Trophoblast cell (in vitro differentiated cells and primary cell): ENCODE measurements at regions not wholly inside any gene's neighbourhood (a gene's known extent, or its start where the extent isn't known, plus 50 kb on each side); places are given as distances from the start of the nearest gene placed in this dataset.

Source experiments
- DNase-seq, 2 donors: peaks; one replicate each; pipeline ENCODE4 v3.0.0-alpha.2; 2016
- H2AFZ ChIP-seq: 2 replicates; pipeline ENCODE4 v1.6.1; 2013; ENCODE audit warnings: low read length, moderate library complexity, mild to moderate bottlenecking; ENCODE audit not compliant: insufficient read depth, poor library complexity
- H2AK5ac ChIP-seq: 2 replicates; pipeline ENCODE4 v1.6.1; 2013; ENCODE audit warnings: mild to moderate bottlenecking, low read length
- H2BK120ac ChIP-seq: 2 replicates; pipeline ENCODE4 v1.6.1; 2013; ENCODE audit warnings: low read length, mild to moderate bottlenecking, moderate library complexity; ENCODE audit not compliant: insufficient read depth, poor library complexity
- H2BK12ac ChIP-seq: 2 replicates; pipeline ENCODE4 v1.6.1; 2013; ENCODE audit warnings: mild to moderate bottlenecking, low read length, moderate library complexity
- H2BK5ac ChIP-seq: 2 replicates; pipeline ENCODE4 v1.6.1; 2013; ENCODE audit warnings: low read length, low read depth, moderate library complexity, mild to moderate bottlenecking; ENCODE audit not compliant: poor library complexity
- H3K14ac ChIP-seq: 2 replicates; pipeline ENCODE4 v1.6.1; 2013; ENCODE audit warnings: mild to moderate bottlenecking, low read length
- H3K18ac ChIP-seq: 2 replicates; pipeline ENCODE4 v1.6.1; 2013; ENCODE audit warnings: mild to moderate bottlenecking, low read length
- H3K23ac ChIP-seq: 2 replicates; pipeline ENCODE4 v1.6.1; 2013; ENCODE audit warnings: low read length
- H3K27ac ChIP-seq: 2 replicates; pipeline ENCODE4 v1.5.1; 2013; ENCODE audit warnings: low read depth, mild to moderate bottlenecking, inconsistent platforms, low read length, moderate library complexity
- H3K27me3 ChIP-seq: 2 replicates; pipeline ENCODE4 v1.6.1; 2013; ENCODE audit warnings: inconsistent platforms, mild to moderate bottlenecking, low read length, moderate library complexity; ENCODE audit not compliant: insufficient read depth
- H3K36me3 ChIP-seq, 2 experiments: 1 replicate in 1 of 2; 2 replicates in 1 of 2; pipeline ENCODE4 v1.6.1; 2013; ENCODE audit warnings: low read length in 2 of 2, mild to moderate bottlenecking in 2 of 2, moderate library complexity in 1 of 2; ENCODE audit not compliant: insufficient read depth in 2 of 2, control insufficient read depth in 1 of 2
- H3K4ac ChIP-seq: 2 replicates; pipeline ENCODE4 v1.6.1; 2013; ENCODE audit warnings: low read depth, mild to moderate bottlenecking, low read length, moderate library complexity
- H3K4me1 ChIP-seq, 2 experiments: 1 replicate in 1 of 2; 2 replicates in 1 of 2; pipeline ENCODE4 v1.6.1; 2013; ENCODE audit warnings: low read length in 2 of 2, mild to moderate bottlenecking in 2 of 2, moderate library complexity in 1 of 2; ENCODE audit not compliant: insufficient read depth in 2 of 2, control insufficient read depth in 1 of 2
- H3K4me2 ChIP-seq: 2 replicates; pipeline ENCODE4 v1.6.1; 2013; ENCODE audit warnings: inconsistent platforms, mild to moderate bottlenecking, low read length, moderate library complexity
- H3K4me3 ChIP-seq: 2 replicates; pipeline ENCODE4 v1.5.1; 2013; ENCODE audit warnings: mild to moderate bottlenecking, low read depth, low read length, inconsistent platforms
- H3K79me1 ChIP-seq: one replicate; pipeline ENCODE4 v1.6.1; 2013; ENCODE audit warnings: low read length
- H3K79me2 ChIP-seq: 2 replicates; pipeline ENCODE4 v1.6.1; 2013; ENCODE audit warnings: low read length, mild to moderate bottlenecking; ENCODE audit not compliant: control insufficient read depth, insufficient read depth, poor library complexity
- H3K9ac ChIP-seq: 2 replicates; pipeline ENCODE4 v1.6.1; 2013; ENCODE audit warnings: mild to moderate bottlenecking, low read length
- H3K9me3 ChIP-seq: 2 replicates; pipeline ENCODE4 v1.6.1; 2013; ENCODE audit warnings: low read depth, mild to moderate bottlenecking, control low read depth, inconsistent platforms, low read length; ENCODE audit not compliant: insufficient read depth
- H4K12ac ChIP-seq: 2 replicates; pipeline ENCODE4 v1.6.1; 2013; ENCODE audit warnings: low read depth, mild to moderate bottlenecking, low read length, moderate library complexity
- H4K8ac ChIP-seq: 2 replicates; pipeline ENCODE4 v1.6.1; 2013; ENCODE audit warnings: low read depth, mild to moderate bottlenecking, low read length, moderate library complexity
- H4K91ac ChIP-seq: one replicate; pipeline ENCODE4 v1.6.1; 2013; ENCODE audit warnings: low read depth, mild to moderate bottlenecking, low read length, moderate library complexity
- WGBS: extraction: QIAGEN DNeasy Blood & Tissue Kit; methylation state at CpG from one replicate; pipeline ENCODE4 v1.1.7; 2013; ENCODE audit warnings: missing lambda C conversion rate; ENCODE audit not compliant: insufficient read length, insufficient coverage; ENCODE audit errors: extremely low coverage; 5-methylcytosine and 5-hydroxymethylcytosine counted together

DNA sequence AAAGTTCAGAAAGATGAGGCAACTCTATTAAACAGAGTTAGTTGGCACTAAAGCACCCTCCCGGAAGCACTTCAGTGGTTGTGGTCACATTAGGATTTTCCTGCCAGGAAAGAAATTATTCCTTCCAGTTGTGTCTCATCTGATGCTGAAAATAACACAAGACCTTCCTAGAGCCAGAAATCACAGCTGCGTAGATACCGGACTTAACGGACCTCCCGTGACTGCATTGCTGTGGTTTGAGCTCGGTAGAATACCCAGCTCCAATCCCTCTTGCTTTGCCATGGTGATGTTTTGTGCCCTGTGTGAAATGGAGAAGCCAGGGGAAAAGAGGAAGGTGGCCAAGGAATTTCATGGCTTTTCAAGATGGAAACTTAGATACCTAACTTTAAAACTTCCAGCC lies 215.0 kb upstream of the IGF1R start:
- Histone ChIP-seq H3K79me2 (no peaks in the 10 kb centered on the region), H4K8ac (no peak overlapping the region), H2BK12ac (no peak overlapping the region), H3K9ac (no peak overlapping the region), H2AK5ac (no peak overlapping the region), H3K4ac (no peak overlapping the region), H2BK120ac (no peak overlapping the region), H3K14ac (no peak overlapping the region), H4K91ac (no peak overlapping the region), H3K27me3 (no peaks in the 10 kb centered on the region), H2AFZ (no peak overlapping the region), H3K4me3 (no peak overlapping the region), H3K27ac (no peak overlapping the region), H3K4me1 (no peaks in the 10 kb centered on the region), H3K36me3 (no peaks in the 10 kb centered on the region), H3K79me1 (no peaks in the 10 kb centered on the region), H3K23ac (no peak overlapping the region), H3K4me2 (no peak overlapping the region), H2BK5ac (no peak overlapping the region), H3K18ac (no peak overlapping the region), H3K9me3 (peaks cover 5% of the 10 kb centered on the region), H4K12ac (no peak overlapping the region)
- no peak for DNase-seq
- no CpG with 5 or more reads among the region's 6 CpGs for WGBS

DNA sequence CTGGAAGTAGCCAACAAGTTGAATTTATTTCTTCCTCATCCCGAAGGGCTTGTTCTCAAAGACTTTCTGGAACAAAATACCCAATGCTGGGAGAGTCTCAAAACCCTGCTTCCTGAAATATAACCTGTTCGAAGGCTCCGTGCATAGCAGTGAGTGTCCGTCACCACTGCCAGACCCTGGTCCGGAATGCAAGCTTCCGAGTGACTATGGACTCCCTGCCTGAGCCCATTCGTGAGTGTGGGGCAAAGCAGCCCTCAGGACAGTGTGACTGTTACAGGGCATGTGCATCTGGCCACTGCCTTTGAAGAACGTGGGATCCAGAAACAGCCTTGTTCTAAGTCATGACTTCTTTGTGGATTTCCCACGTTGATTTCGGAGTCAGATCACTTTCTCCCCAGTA lies 214.5 kb upstream of the IGF1R start:
- peaks cover 5% of the 10 kb centered on the region for H3K9me3 ChIP-seq
- H2BK120ac ChIP-seq, result no peak overlapping the region

DNA sequence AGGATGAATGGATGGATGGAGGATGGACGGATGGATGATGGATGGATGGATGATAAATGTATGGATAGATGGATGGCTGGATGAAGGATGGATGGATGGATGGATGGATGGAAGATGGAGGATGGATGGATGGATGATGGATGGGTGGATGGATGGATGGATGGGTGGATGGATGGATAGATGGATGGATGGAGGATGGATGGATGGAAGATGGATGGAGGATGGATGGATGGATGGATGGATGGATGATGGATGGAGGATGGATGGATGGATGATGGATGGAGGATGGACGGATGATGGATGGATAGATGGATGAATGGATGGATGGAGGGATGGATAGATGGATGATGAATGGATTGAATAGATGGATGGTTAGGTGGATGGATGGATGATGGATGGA lies 210.6 kb upstream of the IGF1R start:
- H3K79me2 ChIP-seq, result no peaks in the 10 kb centered on the region
- H4K12ac ChIP-seq, result no peak overlapping the region
- H3K14ac ChIP-seq, result no peak overlapping the region
- no peak overlapping the region for H2AFZ ChIP-seq
- no peak overlapping the region for H3K4me3 ChIP-seq
- H3K9ac ChIP-seq, result no peak overlapping the region
- no peak overlapping the region for H3K4me2 ChIP-seq
- DNase-seq, result no peak
- no peak overlapping the region for H3K18ac ChIP-seq
- H3K9me3 ChIP-seq, result peaks cover 2% of the 10 kb centered on the region
- H3K4ac ChIP-seq, result no peak overlapping the region
- H3K27ac ChIP-seq, result no peak overlapping the region
- H3K4me1 ChIP-seq, result no peaks in the 10 kb centered on the region
- no peak overlapping the region for H2BK12ac ChIP-seq
- no peak overlapping the region for H2AK5ac ChIP-seq
- WGBS, result 100% methylated on average over 2 of the region's 2 CpGs
- no peak overlapping the region for H2BK120ac ChIP-seq
- H3K79me1 ChIP-seq, result no peaks in the 10 kb centered on the region
- H3K27me3 ChIP-seq, result no peaks in the 10 kb centered on the region
- no peak overlapping the region for H4K8ac ChIP-seq
- no peak overlapping the region for H4K91ac ChIP-seq
- H3K36me3 ChIP-seq, result no peaks in the 10 kb centered on the region
- no peak overlapping the region for H2BK5ac ChIP-seq
- H3K23ac ChIP-seq, result no peak overlapping the region

More for the DNA sequence above, 214.5 kb upstream of the IGF1R start:
- H2AFZ ChIP-seq, result no peak overlapping the region
- no peak for DNase-seq
- no peaks in the 10 kb centered on the region for H3K36me3 ChIP-seq
- no peak overlapping the region for H3K23ac ChIP-seq
- H4K12ac ChIP-seq, result no peak overlapping the region
- no peak overlapping the region for H3K18ac ChIP-seq
- no peak overlapping the region for H3K4me2 ChIP-seq
- H4K91ac ChIP-seq, result no peak overlapping the region
- no peak overlapping the region for H2BK12ac ChIP-seq
- no peaks in the 10 kb centered on the region for H3K4me1 ChIP-seq
- no peak overlapping the region for H3K27ac ChIP-seq
- WGBS, result no CpG with 5 or more reads among the region's 10 CpGs
- no peak overlapping the region for H2BK5ac ChIP-seq
- no peak overlapping the region for H3K9ac ChIP-seq
- no peak overlapping the region for H4K8ac ChIP-seq
- H3K27me3 ChIP-seq, result no peaks in the 10 kb centered on the region
- no peak overlapping the region for H3K4me3 ChIP-seq
- no peak overlapping the region for H2AK5ac ChIP-seq
- H3K14ac ChIP-seq, result no peak overlapping the region
- H3K79me2 ChIP-seq, result no peaks in the 10 kb centered on the region
- no peak overlapping the region for H3K4ac ChIP-seq
- H3K79me1 ChIP-seq, result no peaks in the 10 kb centered on the region

- Histone ChIP-seq H3K79me1 (no peaks in the 10 kb centered on the region), H3K4me2 (no peak overlapping the region), H3K23ac (no peak overlapping the region), H2BK5ac (no peak overlapping the region), H3K9ac (no peak overlapping the region), H4K8ac (no peak overlapping the region), H3K79me2 (no peaks in the 10 kb centered on the region), H3K36me3 (no peaks in the 10 kb centered on the region), H3K4ac (no peak overlapping the region), H3K9me3 (peaks cover 2% of the 10 kb centered on the region), H2AFZ (no peak overlapping the region), H3K4me1 (no peaks in the 10 kb centered on the region), H3K4me3 (no peak overlapping the region), H4K12ac (no peak overlapping the region), H4K91ac (no peak overlapping the region), H3K18ac (no peak overlapping the region), H3K27ac (no peak overlapping the region), H2BK120ac (no peak overlapping the region), H3K27me3 (no peaks in the 10 kb centered on the region), H3K14ac (no peak overlapping the region), H2AK5ac (no peak overlapping the region), H2BK12ac (no peak overlapping the region)
- DNase-seq, result no peak
- no CpG with 5 or more reads among the region's 5 CpGs for WGBS
Observed at GRCh38 chr15:98438326-98438725, 210.0 kb upstream of the IGF1R start.
